GM10248 (cell line): ENCODE measurements at regions not wholly inside any gene's neighbourhood (a gene's known extent, or its start where the extent isn't known, plus 50 kb on each side); places are given as distances from the start of the nearest gene placed in this dataset.

Experiments used
- CTCF ChIA-PET: fragments of 300-600 bp; sonication (Branson Sonifier 250); formaldehyde crosslinking; extraction: SDS; loops from one replicate; lab custom pipeline; 2021; ENCODE audit warnings: antibody characterized with exemption; lab: Yijun Ruan, JAX
- POLR2A ChIA-PET: fragments of 350-650 bp; sonication (Branson Sonifier 250); formaldehyde crosslinking; extraction: SDS; loops from one replicate; lab custom pipeline; 2020; ENCODE audit warnings: antibody characterized with exemption; lab: Yijun Ruan, JAX
- DNase-seq: peaks from one replicate; pipeline ENCODE4 v3.0.0; 2012; ENCODE audit errors: extremely low spot score
- CTCF ChIP-seq: IDR thresholded peaks from 2 replicates; pipeline ENCODE4 v1.5.1; 2012; ENCODE audit warnings: mild to moderate bottlenecking, low read depth; ENCODE audit errors: extremely low read depth, missing control alignments, control extremely low read depth

DNA sequence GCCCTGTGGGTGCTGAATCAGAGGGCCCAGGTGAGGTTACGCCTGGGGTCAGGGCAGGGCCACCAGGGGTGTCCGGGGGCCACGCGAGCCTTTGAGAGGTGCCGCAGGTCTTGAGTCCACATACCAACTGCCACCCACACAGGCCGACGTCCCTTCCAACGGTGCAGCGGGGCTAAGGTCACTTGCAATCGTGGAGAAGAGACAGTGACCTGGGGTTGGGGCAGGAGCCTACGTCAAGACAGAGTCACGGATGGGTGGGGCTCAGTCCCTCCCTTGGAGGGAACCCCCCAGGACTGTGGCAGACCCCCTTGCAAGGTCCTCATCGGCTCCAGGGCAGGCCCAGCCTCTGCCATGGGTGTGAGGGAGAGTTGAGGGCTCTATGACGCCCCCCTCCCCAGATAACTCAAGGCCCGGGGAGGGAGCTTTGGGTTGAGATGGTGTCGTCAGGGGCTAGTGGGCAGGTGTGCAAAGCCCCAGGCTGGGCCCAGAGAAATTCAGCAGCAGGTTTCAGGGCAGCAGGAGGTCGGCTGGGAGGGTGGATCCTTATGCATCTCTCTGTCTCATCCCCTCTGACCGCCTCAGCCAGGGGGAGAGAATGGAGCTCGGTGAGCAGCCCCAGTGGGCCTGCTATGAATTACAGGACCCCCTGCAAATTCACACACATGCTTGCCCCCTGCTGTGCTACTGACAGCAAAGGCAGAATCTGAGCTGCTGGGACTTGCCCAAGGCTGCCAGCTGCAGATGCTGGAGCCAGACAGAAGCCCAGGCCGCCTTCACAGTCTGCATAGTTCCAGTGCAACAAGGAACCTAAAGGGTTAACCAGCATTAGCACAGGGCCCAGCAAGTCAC, 60.0 kb downstream of the MYEOV start:
- no peak for DNase-seq
- CTCF ChIA-PET: no interaction called here
- TF ChIP-seq CTCF: no peak
- POLR2A ChIA-PET: no interaction called here

DNA sequence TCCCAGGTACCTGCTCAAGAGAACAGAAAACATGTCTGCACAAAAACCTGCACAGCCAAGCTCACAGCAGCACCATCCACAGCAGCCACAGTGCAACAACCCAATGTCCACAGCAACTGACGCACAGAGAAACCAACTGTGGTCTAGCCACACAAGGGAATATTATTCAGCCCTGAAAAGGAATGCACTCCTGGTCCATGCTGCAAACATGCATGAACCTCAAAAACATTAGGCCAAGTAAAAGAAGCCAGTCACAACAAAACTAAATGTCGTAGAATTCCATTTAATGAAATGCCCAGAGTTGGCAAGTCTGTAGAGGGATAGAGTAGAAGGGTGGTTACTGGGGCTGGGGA, 60.6 kb downstream of the MYEOV start:
- CTCF ChIA-PET: no interaction called here
- no peak for DNase-seq
- POLR2A ChIA-PET: no interaction called here
- no peak for TF ChIP-seq CTCF

DNA sequence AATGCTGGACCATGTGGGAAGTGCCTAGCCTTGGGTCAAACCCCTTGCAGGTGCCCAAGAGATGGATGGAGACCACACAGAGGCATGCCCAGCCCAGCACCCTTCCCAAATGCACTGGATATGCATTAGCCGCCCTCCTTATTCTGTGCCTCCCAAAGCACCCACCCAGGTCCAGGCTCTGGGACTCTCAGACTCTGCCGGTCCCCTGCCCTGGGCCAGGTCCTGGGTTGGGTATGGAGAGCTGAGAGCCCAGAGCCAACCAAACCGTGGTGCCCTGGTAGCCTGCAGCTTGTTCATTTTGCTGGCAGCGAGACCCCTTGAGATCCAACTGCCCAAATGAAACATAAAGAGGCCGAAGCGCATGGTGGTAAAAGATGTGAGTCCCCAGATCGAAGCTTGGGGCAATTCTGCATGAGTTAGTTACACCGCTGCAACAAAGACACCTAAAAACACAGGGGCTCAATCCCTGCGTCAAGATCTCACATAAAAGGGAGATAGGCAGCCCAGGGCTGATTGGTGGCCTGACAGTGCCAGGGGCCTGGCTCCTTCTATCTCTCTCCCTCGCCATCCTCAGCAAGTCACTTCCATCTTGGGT, 61.5 kb downstream of the MYEOV start:
- TF ChIP-seq CTCF: no peak
- ChIA-PET CTCF (interaction anchor here (0.8 kb wide), 1 partner anchor 21 kb away, joined by 3 read pairs; no protein-coding TSS in a partner anchor), POLR2A (no interaction called here)
- no peak for DNase-seq

GRCh38 chr11:69355959-69356702, 62.2 kb downstream of the MYEOV start:
- DNase-seq: no peak
- ChIA-PET POLR2A (no interaction called here), CTCF (no interaction called here)
- TF ChIP-seq CTCF: no peak

GRCh38 chr11:69356703-69357457, 62.9 kb downstream of the MYEOV start:
- CTCF ChIA-PET: no interaction called here
- DNase-seq: no peak
- no peak for TF ChIP-seq CTCF

GRCh38 chr11:69357458-69358397, 63.8 kb downstream of the MYEOV start:
- TF ChIP-seq CTCF: no peak
- ChIA-PET POLR2A (no interaction called here), CTCF (no interaction called here)
- no peak for DNase-seq

More at GRCh38 chr11:69356703-69357457, 62.9 kb downstream of the MYEOV start:
- POLR2A ChIA-PET: no interaction called here
